GM19438 (cell line): ENCODE measurements at regions not wholly inside any gene's neighbourhood (a gene's known extent, or its start where the extent isn't known, plus 50 kb on each side); places are given as distances from the start of the nearest gene placed in this dataset.

ENCODE experiments used
- ATAC-seq: cut with Tn5 transposase; IDR thresholded peaks from one replicate; pipeline ENCODE4 v1.9.1; 2021; ENCODE audit warnings: low read depth; ENCODE audit not compliant: unreplicated experiment

GRCh38 chr5:175290379-175290778 lies 153.6 kb downstream of the DRD1 start:
- ATAC-seq: no peak

GRCh38 chr5:175288048-175288621 lies 155.8 kb downstream of the DRD1 start:
- ATAC-seq: no peak

- no peak for ATAC-seq
Measured at GRCh38 chr5:175286981-175287380, 157.0 kb downstream of the DRD1 start.

GRCh38 chr5:175285261-175285660 lies 158.7 kb downstream of the DRD1 start:
- no peak for ATAC-seq

- ATAC-seq: no peak
Measured at GRCh38 chr5:175284806-175285205, 159.2 kb downstream of the DRD1 start.

GRCh38 chr5:175282611-175283225 lies 161.3 kb downstream of the DRD1 start:
- no peak for ATAC-seq

- ATAC-seq: no peak
Measured at GRCh38 chr5:175281714-175282113, 162.3 kb downstream of the DRD1 start.

GRCh38 chr5:175281257-175281656 lies 162.7 kb downstream of the DRD1 start:
- no peak for ATAC-seq

- no peak for ATAC-seq
Measured at GRCh38 chr5:175279506-175279905, 164.5 kb downstream of the DRD1 start.

- ATAC-seq: no peak
Measured at GRCh38 chr5:175275748-175276147, 168.2 kb downstream of the DRD1 start.

GRCh38 chr5:175275097-175275496 lies 168.9 kb downstream of the DRD1 start:
- ATAC-seq: no peak

GRCh38 chr5:175274171-175274570 lies 169.8 kb downstream of the DRD1 start:
- no peak for ATAC-seq

- ATAC-seq: no peak
Measured at GRCh38 chr5:175264406-175264805, 179.6 kb downstream of the DRD1 start.

- no peak for ATAC-seq
Measured at GRCh38 chr5:175263776-175264175, 180.2 kb downstream of the DRD1 start.

GRCh38 chr5:175261526-175261925 lies 182.5 kb downstream of the DRD1 start:
- no peak for ATAC-seq

- no peak for ATAC-seq
Measured at GRCh38 chr5:175261037-175261436, 182.9 kb downstream of the DRD1 start.

GRCh38 chr5:175257847-175258194 lies 186.2 kb downstream of the DRD1 start:
- no peak for ATAC-seq

- ATAC-seq: no peak
Measured at GRCh38 chr5:175257128-175257846, 186.7 kb downstream of the DRD1 start.

- no peak for ATAC-seq
Measured at GRCh38 chr5:175254155-175254554, 189.8 kb downstream of the DRD1 start.

- no peak for ATAC-seq
Measured at GRCh38 chr5:175253597-175253996, 190.4 kb downstream of the DRD1 start.

- no peak for ATAC-seq
Measured at GRCh38 chr5:175252234-175252805, 191.7 kb downstream of the DRD1 start.

- ATAC-seq: no peak
Measured at GRCh38 chr5:175250426-175250825, 193.6 kb downstream of the DRD1 start.
